Right lobe of liver (tissue), 6 donors: ENCODE measurements at regions not wholly inside any gene's neighbourhood (a gene's known extent, or its start where the extent isn't known, plus 50 kb on each side); places are given as distances from the start of the nearest gene placed in this dataset.
A peak's percentile ranks its signal among the peaks of the same experiment; 100 is the strongest.

ENCODE experiments used
- ATAC-seq, 4 donors: fragments of 200-7000 bp; cut with Tn5 transposase; one replicate each; pipeline ENCODE4 v1.9.1; 2020; ENCODE audit warnings: mild to moderate bottlenecking in 4 of 4, moderate library complexity in 4 of 4
- DNase-seq, 3 donors: peaks; one replicate each; pipeline ENCODE4 v3.0.0-alpha.2; 2020
- H3K27ac ChIP-seq, 3 donors: fragments of 200-600 bp; one replicate each; pipeline ENCODE4 v1.8.0; 2022
- H3K27me3 ChIP-seq, 2 donors: fragments of 200-600 bp; one replicate each; pipeline ENCODE4 v1.8.0; 2022
- H3K36me3 ChIP-seq, 4 donors: fragments of 200-600 bp; sonication (generic) in 1 of 4; one replicate each; pipeline versions ENCODE4 v1.5.1 to v1.8.0; 2017 to 2022; ENCODE audit warnings: control low read depth in 1 of 4
- H3K4me1 ChIP-seq, 4 donors: fragments of 200-600 bp; sonication (generic) in 1 of 4; one replicate each; pipeline versions ENCODE4 v1.5.1 to v1.8.0; 2017 to 2022; ENCODE audit warnings: control low read depth in 1 of 4
- H3K4me3 ChIP-seq, 3 donors: fragments of 200-600 bp; one replicate each; pipeline ENCODE4 v1.8.0; 2022
- H3K9me3 ChIP-seq, 4 donors: fragments of 200-600 bp; sonication (generic) in 1 of 4; one replicate each; pipeline versions ENCODE4 v1.5.1 to v1.8.0; 2017 to 2022; ENCODE audit warnings: control low read depth in 1 of 4
- CTCF ChIP-seq, 4 donors: fragments of 200-600 bp in 3 of 4; fragments of 450-650 bp in 1 of 4; IDR thresholded peaks; one replicate each; pipeline versions ENCODE4 v1.5.1 to v1.8.0; 2016 to 2022; ENCODE audit warnings: antibody characterized with exemption in 4 of 4, mild to moderate bottlenecking in 2 of 4
- POLR2A ChIP-seq: fragments of 450-650 bp; IDR thresholded peaks from one replicate; pipeline ENCODE4 v1.6.1; 2017; ENCODE audit warnings: antibody characterized with exemption, mild to moderate bottlenecking
- WGBS: methylation state at CpG from one replicate; pipeline ENCODE4 v1.1.6; 2018; ENCODE audit warnings: low coverage, low lambda C conversion rate; ENCODE audit not compliant: insufficient coverage; ENCODE audit errors: missing lambda C conversion rate; 5-methylcytosine and 5-hydroxymethylcytosine counted together
- intact Hi-C, 2 donors: fragments of 100-400 bp; cut with DNase I; formaldehyde crosslinking; loops; one replicate each; pipeline versions ENCODE4 v1.11.2 to v1.14.1; 2022
- donor health status: DM: no; HTN: yes; CAD: no.
- donor health status: DM: no; HTN: no; CAD: no.
- donor health status: DM: no; HTN: no; CAD: no.
- donor health status: DM: no; HTN: yes; CAD: no.
- donor health status: DM: no; HTN: yes; CAD: no.

- no peaks in the 10 kb centered on the region for H3K27me3 ChIP-seq
- intact Hi-C loops = no loop called here
- ATAC-seq (no peak), DNase-seq (no peak)
- no peak overlapping the region for H3K4me3 ChIP-seq
- no peaks in the 10 kb centered on the region for H3K4me1 ChIP-seq
- 67% methylated on average over 4 of the region's 5 CpGs for WGBS
- H3K9me3 ChIP-seq = peaks cover 0 to 7% (median 0%) of the 10 kb centered on the region in 4 donors
- no peak overlapping the region for H3K27ac ChIP-seq
- TF ChIP-seq POLR2A (no peak), CTCF (IDR thresholded peaks at IDR 0.05) (no peak)
- H3K36me3 ChIP-seq = no peaks in the 10 kb centered on the region
Observed at GRCh38 chr2:60271713-60272112, 281.7 kb downstream of the BCL11A start.

GRCh38 chr2:60271131-60271530, 282.3 kb downstream of the BCL11A start:
- ATAC-seq (no peak), DNase-seq (no peak)
- H3K27me3 ChIP-seq = no peaks in the 10 kb centered on the region
- peaks cover 0 to 7% (median 0%) of the 10 kb centered on the region in 4 donors for H3K9me3 ChIP-seq
- H3K36me3 ChIP-seq = no peaks in the 10 kb centered on the region
- no peak overlapping the region for H3K27ac ChIP-seq
- no peaks in the 10 kb centered on the region for H3K4me1 ChIP-seq
- intact Hi-C loops = no loop called here
- 73% methylated on average over 7 of the region's 7 CpGs for WGBS
- H3K4me3 ChIP-seq = no peak overlapping the region
- no peak for TF ChIP-seq CTCF (IDR thresholded peaks at IDR 0.05)
- TF ChIP-seq POLR2A = no peak

- Histone ChIP-seq H3K4me3 (no peak overlapping the region), H3K27me3 (no peaks in the 10 kb centered on the region), H3K9me3 (no peaks in the 10 kb centered on the region), H3K27ac (no peak overlapping the region), H3K4me1 (no peaks in the 10 kb centered on the region), H3K36me3 (no peaks in the 10 kb centered on the region)
- 76% methylated on average over 2 of the region's 2 CpGs for WGBS
- ATAC-seq (no peak), DNase-seq (no peak)
- intact Hi-C loops = no loop called here
- TF ChIP-seq POLR2A = no peak
- no peak for TF ChIP-seq CTCF (IDR thresholded peaks at IDR 0.05)
Observed at GRCh38 chr2:60268661-60269060, 284.8 kb downstream of the BCL11A start.

- Histone ChIP-seq H3K9me3 (no peaks in the 10 kb centered on the region), H3K36me3 (no peaks in the 10 kb centered on the region), H3K27me3 (no peaks in the 10 kb centered on the region), H3K27ac (no peak overlapping the region), H3K4me3 (no peak overlapping the region), H3K4me1 (no peaks in the 10 kb centered on the region)
- WGBS = 50% methylated on average over 2 of the region's 4 CpGs
- TF ChIP-seq CTCF (IDR thresholded peaks at IDR 0.05) = no peak
- ATAC-seq = peak; percentile 39 to 69 (median 56)
- intact Hi-C loops = no loop called here
- no peak for DNase-seq
Observed at GRCh38 chr2:60268032-60268431, 285.4 kb downstream of the BCL11A start.

- Histone ChIP-seq H3K27ac (no peak overlapping the region), H3K36me3 (no peaks in the 10 kb centered on the region), H3K4me3 (no peak overlapping the region), H3K27me3 (no peaks in the 10 kb centered on the region), H3K4me1 (no peaks in the 10 kb centered on the region), H3K9me3 (no peaks in the 10 kb centered on the region)
- ATAC-seq (peak in 1 of 4 donors; percentile 12), DNase-seq (no peak)
- 57% methylated on average over 1 of the region's 5 CpGs for WGBS
- intact Hi-C loops = no loop called here
- TF ChIP-seq CTCF (IDR thresholded peaks at IDR 0.05) (no peak), POLR2A (no peak)
Observed at GRCh38 chr2:60267122-60267521, 286.3 kb downstream of the BCL11A start.
